SK-N-SH (cell line): ENCODE measurements at regions not wholly inside any gene's neighbourhood (a gene's known extent, or its start where the extent isn't known, plus 50 kb on each side); places are given as distances from the start of the nearest gene placed in this dataset.

Source experiments
- CTCF ChIA-PET: fragments of 300-600, 350-600 bp; formaldehyde crosslinking; extraction: SDS; loops from one replicate; lab custom pipeline; 2021; lab: Yijun Ruan, JAX
- POLR2A ChIA-PET: fragments of 350-600 bp; sonication (Branson Sonifier 250); formaldehyde crosslinking; extraction: SDS; loops from one replicate; lab custom pipeline; 2020; ENCODE audit warnings: antibody characterized with exemption, inconsistent platforms; lab: Yijun Ruan, JAX
- DNase-seq: peaks from one replicate; pipeline ENCODE4 v3.0.0; 2012
- H2AFZ ChIP-seq: fragments of 200-600 bp; sonication (generic); 2 replicates; pipeline ENCODE4 v1.8.1; 2016; ENCODE audit warnings: antibody characterized with exemption, mild to moderate bottlenecking, low read depth
- H3F3A ChIP-seq: fragments of 200-600 bp; sonication (generic); replicated peaks from 2 replicates; pipeline ENCODE3; 2016; ENCODE audit warnings: antibody characterized with exemption, mild to moderate bottlenecking; ENCODE audit not compliant: insufficient read depth
- H3K27ac ChIP-seq, 2 experiments: fragments of 200-500 bp in 1 of 2; fragments of 200-600 bp in 1 of 2; sonication (Bioruptor generic) in 1 of 2; sonication (generic), shearing (Covaris generic) in 1 of 2; 2 replicates each; pipeline versions ENCODE4 v1.5.1 to v1.6.1; 2014 to 2016; ENCODE audit warnings: low read depth in 2 of 2, inconsistent platforms in 1 of 2, low read length in 1 of 2, mild to moderate bottlenecking in 1 of 2, mixed read lengths in 1 of 2
- H3K27me3 ChIP-seq: fragments of 200-600 bp; sonication (generic), shearing (Covaris generic); 2 replicates; pipeline ENCODE4 v1.6.1; 2016; ENCODE audit warnings: mixed run types; ENCODE audit not compliant: insufficient read depth
- H3K36me3 ChIP-seq, 2 experiments: fragments of 200-500 bp in 1 of 2; fragments of 200-600 bp in 1 of 2; sonication (Bioruptor generic) in 1 of 2; sonication (generic) in 1 of 2; replicated peaks in 1 of 2; 2 replicates each; pipeline versions ENCODE3 to v1.5.1; 2014 to 2016; ENCODE audit warnings: low read length in 1 of 2, mild to moderate bottlenecking in 1 of 2; ENCODE audit not compliant: insufficient read depth in 2 of 2, control insufficient read depth in 1 of 2
- H3K4me1 ChIP-seq, 2 experiments: fragments of 200-500 bp in 1 of 2; fragments of 200-600 bp in 1 of 2; sonication (Bioruptor generic) in 1 of 2; sonication (generic), shearing (Covaris generic) in 1 of 2; 2 replicates each; pipeline versions ENCODE4 v1.5.1 to v1.6.1; 2014 to 2016; ENCODE audit warnings: low read depth in 1 of 2, low read length in 1 of 2, mixed run types in 1 of 2; ENCODE audit not compliant: insufficient read depth in 2 of 2, control insufficient read depth in 1 of 2
- H3K4me2 ChIP-seq: fragments of 200-600 bp; sonication (generic), shearing (Covaris generic); 2 replicates; pipeline ENCODE4 v1.6.1; 2017; ENCODE audit warnings: mixed run types
- H3K4me3 ChIP-seq, 2 experiments: fragments of 200-500 bp in 1 of 2; fragments of 200-600 bp in 1 of 2; sonication (Bioruptor generic) in 1 of 2; sonication (generic), shearing (Covaris generic) in 1 of 2; 2 replicates each; pipeline versions ENCODE4 v1.5.1 to v1.8.1; 2014 to 2016; ENCODE audit warnings: low read depth in 2 of 2, inconsistent platforms in 1 of 2, low read length in 1 of 2, mild to moderate bottlenecking in 1 of 2, mixed read lengths in 1 of 2, moderate library complexity in 1 of 2
- H3K79me2 ChIP-seq: fragments of 200-600 bp; sonication (generic); 2 replicates; pipeline ENCODE4 v1.8.1; 2017; ENCODE audit warnings: mild to moderate bottlenecking; ENCODE audit not compliant: insufficient read depth
- H3K9ac ChIP-seq: fragments of 200-600 bp; sonication (generic); 2 replicates; pipeline ENCODE4 v1.6.1; 2017; ENCODE audit warnings: mixed run types
- H3K9me2 ChIP-seq: fragments of 200-600 bp; sonication (generic); 2 replicates; pipeline ENCODE4 v1.6.1; 2017; ENCODE audit warnings: mixed run types
- H3K9me3 ChIP-seq: fragments of 200-600 bp; sonication (generic); 2 replicates; pipeline ENCODE4 v1.6.1; 2017; ENCODE audit warnings: mixed run types, mild to moderate bottlenecking, moderate library complexity
- H4K20me1 ChIP-seq: fragments of 200-600 bp; sonication (generic); 2 replicates; pipeline ENCODE4 v1.6.1; 2017; ENCODE audit warnings: mild to moderate bottlenecking, mixed run types; ENCODE audit not compliant: insufficient read depth
- CHD2 ChIP-seq: fragments of 150-350 bp; IDR thresholded peaks from 2 replicates; pipeline ENCODE4 v1.6.1; 2018; ENCODE audit warnings: low read length; ENCODE audit not compliant: partially characterized antibody
- CTCF ChIP-seq: fragments of 200-600 bp; sonication (generic); IDR thresholded peaks from 2 replicates; pipeline ENCODE4 v1.6.1; 2017; ENCODE audit warnings: antibody characterized with exemption, mild to moderate bottlenecking, moderate library complexity
- ELF1 ChIP-seq: IDR thresholded peaks from 2 replicates; pipeline ENCODE4 v1.4.0; 2012
- EP300 ChIP-seq, 2 experiments: IDR thresholded peaks; 2 replicates each; pipeline versions ENCODE4 v1.4.0 to v1.6.1; 2012; ENCODE audit warnings: borderline replicate concordance in 1 of 2, low read depth in 1 of 2, low read length in 1 of 2
- FOXJ3 ChIP-seq: sonication (generic); formaldehyde crosslinking; IDR thresholded peaks from 2 replicates; pipeline ENCODE4 v1.5.1; 2020; ENCODE audit warnings: mild to moderate bottlenecking, missing genetic modification reagents
- FOXM1 ChIP-seq: IDR thresholded peaks from 2 replicates; pipeline ENCODE4 v1.4.0; 2012; ENCODE audit warnings: low read depth, mild to moderate bottlenecking
- GABPA ChIP-seq: IDR thresholded peaks from 2 replicates; pipeline ENCODE4 v1.4.0; 2012; ENCODE audit warnings: low read depth, mild to moderate bottlenecking
- MXI1 ChIP-seq: IDR thresholded peaks from 2 replicates; pipeline ENCODE4 v1.6.1; 2012; ENCODE audit warnings: mild to moderate bottlenecking, low read depth, low read length, improper control_type of control experiment
- NFIC ChIP-seq: IDR thresholded peaks from 2 replicates; pipeline ENCODE4 v1.4.0; 2012; ENCODE audit warnings: borderline replicate concordance
- NRF1 ChIP-seq: IDR thresholded peaks from 2 replicates; pipeline ENCODE4 v1.6.1; 2012; ENCODE audit warnings: low read depth, mild to moderate bottlenecking, low read length
- RAD21 ChIP-seq: IDR thresholded peaks from 2 replicates; pipeline ENCODE4 v1.6.1; 2012; ENCODE audit warnings: mild to moderate bottlenecking, low read length
- RCOR1 ChIP-seq: fragments of 150-350 bp; IDR thresholded peaks from 2 replicates; pipeline ENCODE4 v1.6.1; 2017; ENCODE audit warnings: antibody characterized with exemption, low read length
- REST ChIP-seq: IDR thresholded peaks from 2 replicates; pipeline ENCODE4 v1.6.1; 2012; ENCODE audit warnings: mild to moderate bottlenecking, low read depth, low read length, moderate library complexity
- RFX5 ChIP-seq: IDR thresholded peaks from 2 replicates; pipeline ENCODE4 v1.6.1; 2012; ENCODE audit warnings: mild to moderate bottlenecking, improper control_type of control experiment, low read length
- TEAD4 ChIP-seq: IDR thresholded peaks from 2 replicates; pipeline ENCODE4 v1.4.0; 2012; ENCODE audit warnings: mild to moderate bottlenecking, borderline replicate concordance; ENCODE audit not compliant: insufficient read depth
- USF1 ChIP-seq: IDR thresholded peaks from 2 replicates; pipeline ENCODE4 v1.4.0; 2012; ENCODE audit warnings: low read depth, borderline replicate concordance
- WGBS: methylation state at CpG from one replicate; pipeline ENCODE4 v1.1.6; 2017; ENCODE audit warnings: low lambda C conversion rate; 5-methylcytosine and 5-hydroxymethylcytosine counted together
- TF ChIP-seq, protein P1 (sequence below): IDR thresholded peaks from 2 replicates; pipeline ENCODE4 v1.4.0; 2012; ENCODE audit warnings: low read depth
- TF ChIP-seq, protein P2 (sequence below): fragments of 150-350 bp; IDR thresholded peaks from 2 replicates; pipeline ENCODE4 v1.6.1; 2016; ENCODE audit warnings: mild to moderate bottlenecking, low read depth, low read length

GRCh38 chrX:98448524-98448923 is 1564.8 kb downstream of the RPA4 start:
- Histone ChIP-seq H3K4me3 (no peak overlapping the region), H3F3A (no peaks in the 10 kb centered on the region), H4K20me1 (no peaks in the 10 kb centered on the region), H3K36me3 (no peaks in the 10 kb centered on the region), H3K9me2 (no peaks in the 10 kb centered on the region), H3K4me1 (no peaks in the 10 kb centered on the region), H3K9ac (no peak overlapping the region), H3K9me3 (no peaks in the 10 kb centered on the region), H3K27me3 (no peaks in the 10 kb centered on the region), H3K79me2 (no peaks in the 10 kb centered on the region), H3K4me2 (no peak overlapping the region), H2AFZ (no peak overlapping the region), H3K27ac (no peak overlapping the region)
- ChIA-PET CTCF (no interaction called here), POLR2A (no interaction called here)
- 3% methylated on average over 4 of the region's 4 CpGs for WGBS
- TF ChIP-seq, protein P1, sequence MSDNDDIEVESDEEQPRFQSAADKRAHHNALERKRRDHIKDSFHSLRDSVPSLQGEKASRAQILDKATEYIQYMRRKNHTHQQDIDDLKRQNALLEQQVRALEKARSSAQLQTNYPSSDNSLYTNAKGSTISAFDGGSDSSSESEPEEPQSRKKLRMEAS, result no peak
- TF ChIP-seq USF1 (no peak), REST (no peak), RAD21 (no peak), ELF1 (no peak), NRF1 (no peak), GABPA (no peak), CTCF (no peak), EP300 (IDR thresholded peaks at IDR 0.05; ENCODE audit: borderline replicate concordance in 1 of 2, low read depth in 1 of 2, low read length in 1 of 2) (no peak), NFIC (no peak), RFX5 (no peak), FOXM1 (no peak), CHD2 (no peak), RCOR1 (no peak), FOXJ3 (CRISPR knock-in tag) (no peak), TEAD4 (no peak), MXI1 (no peak)
- TF ChIP-seq, protein P2, sequence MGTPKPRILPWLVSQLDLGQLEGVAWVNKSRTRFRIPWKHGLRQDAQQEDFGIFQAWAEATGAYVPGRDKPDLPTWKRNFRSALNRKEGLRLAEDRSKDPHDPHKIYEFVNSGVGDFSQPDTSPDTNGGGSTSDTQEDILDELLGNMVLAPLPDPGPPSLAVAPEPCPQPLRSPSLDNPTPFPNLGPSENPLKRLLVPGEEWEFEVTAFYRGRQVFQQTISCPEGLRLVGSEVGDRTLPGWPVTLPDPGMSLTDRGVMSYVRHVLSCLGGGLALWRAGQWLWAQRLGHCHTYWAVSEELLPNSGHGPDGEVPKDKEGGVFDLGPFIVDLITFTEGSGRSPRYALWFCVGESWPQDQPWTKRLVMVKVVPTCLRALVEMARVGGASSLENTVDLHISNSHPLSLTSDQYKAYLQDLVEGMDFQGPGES, result no peak
- DNase-seq, result no peak
